NCI-H2029 (cell line): ENCODE measurements at regions not wholly inside any gene's neighbourhood (a gene's known extent, or its start where the extent isn't known, plus 50 kb on each side); places are given as distances from the start of the nearest gene placed in this dataset.
"Not testable (repeated sequence)": the region's sequence is repeated elsewhere in the genome, so short reads cannot be mapped to it uniquely, and the experiment has no call there.

Experiments
- DNase-seq: peaks from one replicate; lab custom pipeline; 2025; lab: John Stamatoyannopoulos, UW

GRCh38 chr3:197368821-197369220 is 70.4 kb upstream of the DLG1 start:
- no peak for DNase-seq

GRCh38 chr3:197368330-197368729 is 69.9 kb upstream of the DLG1 start:
- no peak for DNase-seq

- peak; percentile 92 for DNase-seq
Measured at GRCh38 chr3:197367081-197367780, 68.8 kb upstream of the DLG1 start.

DNA sequence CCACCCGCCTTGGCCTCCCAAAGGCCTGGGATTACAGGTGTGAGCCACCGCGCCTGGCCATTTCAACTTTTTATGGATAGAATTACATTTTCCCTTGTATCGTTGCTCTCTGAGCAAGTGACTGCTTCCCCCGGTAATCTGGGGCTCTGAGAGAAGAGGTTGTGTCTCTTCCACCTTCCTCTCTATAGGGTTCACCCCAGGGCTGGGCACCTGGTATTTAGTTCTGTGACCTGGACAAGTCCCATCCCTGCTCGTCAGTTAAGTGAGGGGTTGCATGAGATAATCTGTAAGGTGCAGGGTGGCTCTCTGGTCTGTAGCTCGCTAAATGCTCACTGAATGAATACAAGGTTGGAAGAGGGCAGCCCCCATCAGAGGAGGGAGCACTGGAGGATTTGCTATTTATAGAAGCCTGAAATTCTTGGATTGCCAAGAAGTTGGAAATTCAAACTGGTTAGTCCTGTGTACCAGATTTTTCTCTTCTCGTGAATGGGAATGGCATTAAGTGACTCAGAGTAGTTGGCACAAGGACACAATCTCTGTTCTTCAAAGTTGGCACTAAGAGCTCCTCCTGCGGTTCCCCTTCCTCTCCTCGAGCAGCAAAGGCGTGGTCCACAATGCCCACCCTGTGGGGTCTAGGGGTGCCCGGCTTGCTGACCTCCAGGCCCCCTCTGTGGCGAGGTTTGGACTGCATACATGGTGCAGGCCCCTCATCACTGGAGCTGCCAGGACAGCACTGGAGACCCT is 68.1 kb upstream of the DLG1 start:
- no peak for DNase-seq

DNA sequence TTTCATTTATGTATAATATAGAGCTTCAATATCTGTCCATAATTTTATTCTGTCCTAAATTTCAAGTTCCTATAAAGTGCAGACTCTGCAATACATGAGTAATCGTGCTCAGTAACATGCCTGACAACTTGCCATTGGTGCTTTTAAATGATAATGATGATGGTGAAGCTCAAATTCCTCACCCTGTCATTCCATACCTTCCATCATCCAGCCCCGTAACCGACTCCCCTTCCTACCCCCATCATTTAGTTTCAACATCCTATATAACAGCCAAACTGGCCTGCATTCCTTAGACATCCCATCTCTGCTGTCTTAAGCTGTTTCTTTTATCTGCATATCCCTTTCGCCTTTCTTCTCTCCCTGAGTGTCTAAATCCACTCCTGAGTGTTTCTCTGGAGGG is 67.2 kb upstream of the DLG1 start:
- no peak for DNase-seq

DNA sequence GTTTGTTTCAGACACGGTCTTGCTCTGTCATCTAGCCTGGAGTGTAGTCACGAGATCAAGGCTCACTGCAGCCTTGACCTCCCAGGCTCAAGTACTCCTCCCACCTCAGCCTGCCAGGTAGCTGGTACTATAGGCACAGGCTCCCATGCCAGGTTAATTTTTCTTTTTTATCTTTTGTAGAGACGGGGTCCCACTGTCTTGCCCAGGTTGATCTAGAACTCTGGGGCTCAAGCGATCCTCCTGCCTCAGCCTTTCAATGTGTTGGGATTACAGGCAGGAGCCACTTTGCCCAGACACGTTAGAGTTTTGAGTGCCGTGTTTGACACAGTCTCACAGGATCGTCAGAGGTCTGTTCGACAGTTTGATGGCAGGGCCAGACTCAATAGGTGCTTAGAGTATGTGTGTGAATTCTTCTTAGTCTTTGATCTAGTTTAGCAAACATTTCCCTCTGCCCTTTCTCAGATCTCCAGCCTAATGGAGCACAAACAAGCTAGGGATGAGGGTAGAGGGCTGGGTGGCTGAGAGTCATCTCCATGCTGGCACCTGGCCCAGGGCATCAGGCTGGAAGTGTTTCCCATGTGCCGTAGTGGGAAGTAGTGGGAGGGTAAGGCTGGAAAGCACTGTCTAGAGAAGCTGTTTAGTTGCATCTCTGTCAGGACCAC is 66.1 kb upstream of the DLG1 start:
- peak; percentile 65 for DNase-seq

GRCh38 chr3:197363553-197364409 is 65.4 kb upstream of the DLG1 start:
- no peak for DNase-seq

DNA sequence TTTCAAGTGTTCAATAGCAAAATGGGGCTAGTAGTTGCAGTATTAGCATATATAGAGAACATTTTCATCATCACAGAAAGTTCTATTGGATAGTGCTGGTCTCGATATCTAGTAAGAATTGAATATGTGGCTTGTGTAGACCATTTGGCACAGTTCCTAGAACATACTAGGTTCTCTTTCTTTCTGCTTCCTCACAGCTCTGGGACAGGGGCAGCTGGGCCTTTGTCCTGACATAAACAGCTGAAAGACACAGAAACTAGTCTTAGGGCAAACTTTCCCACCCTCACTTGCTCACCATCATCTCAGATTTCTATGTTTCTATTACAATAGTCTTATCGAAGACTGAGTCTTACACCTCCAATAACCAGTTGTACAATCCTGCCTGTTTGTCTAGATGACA is 63.7 kb upstream of the DLG1 start:
- no peak for DNase-seq

DNA sequence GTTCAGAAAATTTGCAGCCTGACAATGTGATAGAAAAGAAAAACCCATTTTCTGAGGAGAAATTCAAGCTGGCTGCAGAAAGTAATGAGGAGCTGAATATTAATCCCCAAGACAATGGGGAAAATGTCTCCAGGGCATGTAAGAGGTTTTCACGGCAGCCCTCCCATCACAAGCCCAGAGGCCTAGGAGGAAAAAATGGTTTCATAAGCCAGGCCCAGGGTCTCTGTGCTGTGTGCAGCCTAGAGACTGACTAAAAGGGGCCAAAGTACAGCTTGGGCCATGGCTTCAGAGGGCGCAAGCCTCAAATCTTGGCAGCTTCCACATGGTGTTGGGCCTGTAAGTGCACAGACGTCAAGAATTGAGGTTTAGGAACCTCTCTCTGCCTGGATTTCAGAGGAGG is 61.7 kb upstream of the DLG1 start:
- DNase-seq, result not testable (repeated sequence)

- DNase-seq, result not testable (repeated sequence)
Measured at GRCh38 chr3:197359476-197359875, 61.1 kb upstream of the DLG1 start.

DNA sequence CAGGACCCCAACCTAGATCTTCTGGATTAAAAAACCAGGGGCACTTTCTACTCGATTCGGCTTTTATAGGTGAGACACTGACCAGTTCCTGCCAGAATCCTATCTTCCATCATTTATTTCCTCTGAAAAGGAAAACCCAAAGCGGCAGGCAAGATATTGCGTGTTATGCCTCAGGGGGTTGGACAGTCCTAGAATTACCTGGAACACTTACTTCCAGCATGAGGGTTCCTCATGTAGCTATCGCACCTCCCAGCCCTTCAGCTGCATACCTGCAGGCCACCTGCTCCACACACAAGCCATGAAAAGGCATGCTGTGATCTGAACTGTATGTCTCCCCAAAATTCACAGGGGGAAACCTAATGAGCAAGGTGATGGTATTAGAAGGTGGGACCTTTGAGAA is 58.3 kb upstream of the DLG1 start:
- no peak for DNase-seq

- DNase-seq, result no peak
Measured at GRCh38 chr3:197356275-197356674, 57.9 kb upstream of the DLG1 start.

DNA sequence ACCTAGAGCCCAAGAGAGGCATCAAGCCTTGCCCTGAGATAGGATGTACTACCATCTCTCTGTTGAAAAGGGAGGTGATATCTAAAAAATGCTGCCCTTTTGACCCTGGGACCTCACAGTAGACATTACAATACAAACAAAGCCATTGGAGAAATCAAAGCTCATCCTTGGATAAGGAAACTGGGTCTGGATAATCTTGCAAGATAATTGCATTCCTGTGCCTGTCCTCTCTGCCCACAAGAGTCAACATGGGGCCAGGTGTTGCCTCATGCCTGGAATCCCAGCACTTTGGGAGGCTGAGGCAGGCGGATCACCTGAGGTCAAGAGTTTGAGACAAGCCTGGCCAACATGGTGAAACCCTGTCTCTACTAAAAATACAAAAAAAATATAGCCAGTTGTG is 57.3 kb upstream of the DLG1 start:
- no peak for DNase-seq

- no peak for DNase-seq
Measured at GRCh38 chr3:197354568-197355001, 56.2 kb upstream of the DLG1 start.

DNA sequence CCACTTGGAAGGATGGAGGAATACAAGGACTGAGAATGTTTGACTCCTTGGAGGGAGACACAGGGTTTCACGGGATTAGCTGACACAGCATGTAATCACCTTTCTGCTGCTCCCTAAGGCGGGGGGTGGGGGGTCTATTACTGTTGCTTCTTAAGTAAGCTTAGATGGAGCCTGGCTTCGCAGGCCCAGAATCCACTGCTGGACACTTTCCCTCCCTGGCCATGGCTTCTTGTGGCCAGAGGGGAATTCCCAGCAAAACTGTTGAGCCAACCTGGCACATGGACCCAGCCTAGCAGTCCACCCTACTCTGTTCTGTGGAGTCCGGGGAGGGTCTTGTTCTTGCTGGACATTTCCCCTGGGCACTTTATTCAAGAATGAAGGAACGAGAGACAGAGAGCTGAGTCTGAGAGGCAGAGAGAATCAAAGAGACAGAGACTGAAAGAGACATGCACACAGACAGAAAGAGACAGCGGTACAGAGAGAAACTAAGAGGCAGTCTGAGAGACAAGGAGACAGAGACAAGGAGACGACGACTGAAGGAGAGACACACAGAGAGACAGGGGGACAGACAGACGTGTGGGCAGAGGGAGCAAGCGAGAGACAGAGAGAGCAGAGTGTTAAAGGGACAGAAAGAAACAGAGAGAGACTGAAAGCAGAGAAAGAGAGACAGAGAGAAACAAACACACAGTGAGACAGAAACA is 55.6 kb upstream of the DLG1 start:
- DNase-seq, result no peak

DNA sequence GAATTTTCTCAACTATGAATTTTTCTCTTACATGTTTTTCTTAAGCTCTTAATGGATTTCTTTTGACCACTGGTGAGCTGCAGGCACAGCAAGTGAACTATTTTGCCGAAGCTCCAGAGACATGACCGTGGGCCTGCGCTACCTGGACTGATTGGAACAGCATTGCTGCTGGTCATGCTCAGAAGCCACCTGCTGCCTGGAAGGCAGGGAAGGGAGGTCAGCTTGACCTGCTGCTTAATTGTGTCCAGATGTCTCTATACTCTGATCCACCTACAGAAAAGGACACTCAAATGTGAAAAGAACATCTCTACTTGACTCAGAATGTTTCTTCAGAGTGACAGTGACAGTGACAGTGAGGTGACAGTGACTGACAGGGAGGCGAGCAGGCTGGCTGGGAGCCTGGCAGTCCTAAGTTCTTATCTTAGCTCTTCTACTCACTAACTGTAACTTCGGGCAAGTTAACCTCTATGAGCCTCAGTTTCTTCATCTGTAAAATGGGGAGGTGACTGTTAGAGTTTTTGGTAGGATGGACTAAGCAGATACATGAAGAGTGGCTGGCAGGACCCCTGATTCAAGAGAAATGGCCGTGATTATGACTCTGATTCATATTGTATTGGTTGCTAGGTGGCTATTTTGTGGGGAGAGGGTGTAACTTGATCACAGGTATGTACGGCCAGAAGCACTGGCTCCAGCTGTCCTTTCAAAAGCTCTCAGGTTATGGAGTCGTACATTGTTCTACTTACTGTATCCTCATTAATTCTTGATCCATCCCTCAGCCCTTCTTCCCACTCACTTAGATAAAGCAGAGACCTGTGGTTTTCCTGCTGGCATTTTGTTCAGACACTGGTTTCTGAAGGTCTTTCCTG is 54.8 kb upstream of the DLG1 start:
- no peak for DNase-seq

GRCh38 chr3:197352382-197352781 is 54.0 kb upstream of the DLG1 start:
- no peak for DNase-seq

- no peak for DNase-seq
Measured at GRCh38 chr3:197350446-197350845, 52.0 kb upstream of the DLG1 start.

DNA sequence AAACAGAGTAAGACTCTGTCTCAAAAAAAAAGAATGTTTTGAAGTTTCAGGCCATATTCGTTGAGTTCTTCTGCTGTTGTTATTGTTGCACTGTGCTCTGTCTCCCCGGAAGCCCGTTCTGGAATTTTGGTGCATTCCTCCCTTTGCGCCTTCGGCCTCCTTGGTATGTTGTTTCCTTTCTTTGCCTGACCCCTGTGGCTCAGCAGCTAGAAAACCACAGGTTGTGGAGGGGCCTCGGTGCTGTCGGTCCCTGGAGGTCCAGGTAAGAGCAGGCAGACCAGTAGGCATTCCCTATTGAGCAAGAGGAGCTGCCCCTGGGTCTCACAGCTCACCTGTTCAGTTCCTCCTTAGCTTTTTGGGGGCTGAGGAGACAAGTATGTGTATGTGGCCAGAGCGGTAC is 51.0 kb upstream of the DLG1 start:
- no peak for DNase-seq
